Activated CD4-positive, alpha-beta T cell treated with anti-CD3 and anti-CD28 coated beads for 48 hours (primary cell): ENCODE measurements at regions not wholly inside any gene's neighbourhood (a gene's known extent, or its start where the extent isn't known, plus 50 kb on each side); places are given as distances from the start of the nearest gene placed in this dataset.

Experiments
- DNase-seq: peaks from one replicate; pipeline ENCODE4 v3.0.0-alpha.2; 2020

- DNase-seq: no peak
These were observed 187.0 kb upstream of the GHITM start for GRCh38 chr10:83952314-83952713.

GRCh38 chr10:83953589-83953988 is 185.7 kb upstream of the GHITM start:
- DNase-seq: no peak

- no peak for DNase-seq
These were observed 185.0 kb upstream of the GHITM start for GRCh38 chr10:83954193-83954799.

GRCh38 chr10:83955406-83955805 is 183.9 kb upstream of the GHITM start:
- no peak for DNase-seq

- no peak for DNase-seq
These were observed 182.0 kb upstream of the GHITM start for GRCh38 chr10:83957168-83957947.

- no peak for DNase-seq
These were observed 180.0 kb upstream of the GHITM start for GRCh38 chr10:83959328-83959727.

- DNase-seq: no peak
These were observed 179.2 kb upstream of the GHITM start for GRCh38 chr10:83960125-83960524.

- no peak for DNase-seq
These were observed 177.7 kb upstream of the GHITM start for GRCh38 chr10:83961620-83962019.

- DNase-seq: no peak
These were observed 175.9 kb upstream of the GHITM start for GRCh38 chr10:83963446-83963845.

GRCh38 chr10:83965473-83965872 is 173.8 kb upstream of the GHITM start:
- no peak for DNase-seq

- DNase-seq: no peak
These were observed 171.3 kb upstream of the GHITM start for GRCh38 chr10:83968052-83968451.

GRCh38 chr10:83978681-83979383 is 160.5 kb upstream of the GHITM start:
- no peak for DNase-seq

- DNase-seq: no peak
These were observed 156.5 kb upstream of the GHITM start for GRCh38 chr10:83982812-83983211.

GRCh38 chr10:83983578-83984255 is 155.6 kb upstream of the GHITM start:
- no peak for DNase-seq

- no peak for DNase-seq
These were observed 155.1 kb upstream of the GHITM start for GRCh38 chr10:83984256-83984640.

- DNase-seq: no peak
These were observed 152.5 kb upstream of the GHITM start for GRCh38 chr10:83986800-83987199.

- no peak for DNase-seq
These were observed 152.1 kb upstream of the GHITM start for GRCh38 chr10:83987216-83987615.

GRCh38 chr10:83988435-83988834 is 150.9 kb upstream of the GHITM start:
- no peak for DNase-seq

- DNase-seq: no peak
These were observed 149.2 kb upstream of the GHITM start for GRCh38 chr10:83990126-83990525.

GRCh38 chr10:83991986-83992753 is 147.1 kb upstream of the GHITM start:
- peak; percentile 43 for DNase-seq

- DNase-seq: no peak
These were observed 145.0 kb upstream of the GHITM start for GRCh38 chr10:83994325-83994724.

- DNase-seq: no peak
These were observed 143.5 kb upstream of the GHITM start for GRCh38 chr10:83995738-83996331.
